Keratinocyte (primary cell): ENCODE measurements at regions not wholly inside any gene's neighbourhood (a gene's known extent, or its start where the extent isn't known, plus 50 kb on each side); places are given as distances from the start of the nearest gene placed in this dataset.

Experiments used
- DNase-seq: peaks from one replicate; pipeline ENCODE4 v3.0.0-alpha.2; 2011; ENCODE audit warnings: low read depth, missing footprints, low spot score
- FAIRE-seq: peaks from 2 replicates; lab custom pipeline; 2011; peaks lifted over from hg19 to GRCh38; lab: Jason Lieb, UNC
- H2AFZ ChIP-seq: 2 replicates; pipeline ENCODE4 v1.6.0; 2012; ENCODE audit warnings: low read length, control low read depth, inconsistent platforms; ENCODE audit not compliant: control insufficient read depth
- H3K27ac ChIP-seq: 2 replicates; pipeline ENCODE4 v1.5.1; 2011; ENCODE audit warnings: low read length; ENCODE audit not compliant: control insufficient read depth, insufficient read depth
- H3K27me3 ChIP-seq: 3 replicates; pipeline ENCODE4 v1.6.0; 2011; ENCODE audit warnings: low read length; ENCODE audit not compliant: control insufficient read depth, insufficient read depth; ENCODE audit errors: extremely low read depth
- H3K36me3 ChIP-seq, 2 experiments: 2 replicates in 1 of 2; 3 replicates in 1 of 2; pipeline ENCODE4 v1.5.1; 2011; ENCODE audit warnings: low read length in 2 of 2, mild to moderate bottlenecking in 1 of 2; ENCODE audit not compliant: control insufficient read depth in 2 of 2, insufficient read depth in 2 of 2; ENCODE audit errors: extremely low read depth in 1 of 2
- H3K4me1 ChIP-seq: 3 replicates; pipeline ENCODE4 v1.5.1; 2011; ENCODE audit warnings: low read length; ENCODE audit not compliant: control insufficient read depth, insufficient read depth; ENCODE audit errors: extremely low read depth
- H3K4me2 ChIP-seq: 3 replicates; pipeline ENCODE4 v1.6.0; 2011; ENCODE audit warnings: low read depth, low read length; ENCODE audit not compliant: control insufficient read depth, insufficient read depth; ENCODE audit errors: extremely low read depth
- H3K4me3 ChIP-seq, 3 experiments: fragments of 200-600 bp in 1 of 3; sonication (generic) in 1 of 3; 2 replicates in 2 of 3; 3 replicates in 1 of 3; pipeline ENCODE4 v1.5.1; 2011 to 2016; ENCODE audit warnings: low read length in 3 of 3, mild to moderate bottlenecking in 3 of 3, control low read depth in 2 of 3, inconsistent platforms in 1 of 3, low read depth in 1 of 3, mixed read lengths in 1 of 3, mixed run types in 1 of 3, moderate library complexity in 1 of 3; ENCODE audit not compliant: control insufficient read depth in 2 of 3, insufficient read depth in 2 of 3; ENCODE audit errors: extremely low read depth in 1 of 3
- H3K79me2 ChIP-seq: 2 replicates; pipeline ENCODE4 v1.6.0; 2012; ENCODE audit warnings: low read length; ENCODE audit not compliant: control insufficient read depth, insufficient read depth
- H3K9ac ChIP-seq: 3 replicates; pipeline ENCODE4 v1.6.0; 2011; ENCODE audit warnings: low read length; ENCODE audit not compliant: control insufficient read depth, insufficient read depth; ENCODE audit errors: extremely low read depth
- H3K9me1 ChIP-seq: 3 replicates; pipeline ENCODE4 v1.6.0; 2011; ENCODE audit warnings: low read length; ENCODE audit not compliant: control insufficient read depth, insufficient read depth; ENCODE audit errors: extremely low read depth
- H3K9me3 ChIP-seq: 2 replicates; pipeline ENCODE4 v1.5.1; 2012; ENCODE audit warnings: low read depth, low read length; ENCODE audit not compliant: control insufficient read depth
- H4K20me1 ChIP-seq: 3 replicates; pipeline ENCODE4 v1.6.0; 2011; ENCODE audit warnings: low read length; ENCODE audit not compliant: control insufficient read depth, insufficient read depth; ENCODE audit errors: extremely low read depth
- CTCF ChIP-seq, 3 experiments: IDR thresholded peaks in 1 of 3; conservative IDR thresholded peaks in 1 of 3; optimal IDR thresholded peaks in 1 of 3; 2 replicates in 2 of 3; 3 replicates in 1 of 3; pipeline versions ENCODE3 to v1.5.1; 2011; ENCODE audit warnings: low read length in 3 of 3, mild to moderate bottlenecking in 3 of 3, moderate library complexity in 2 of 3, control low read depth in 1 of 3, inconsistent platforms in 1 of 3; ENCODE audit not compliant: insufficient read depth in 2 of 3; ENCODE audit errors: extremely low read depth in 1 of 3
- EZH2 ChIP-seq: IDR thresholded peaks from one replicate; pipeline ENCODE4 v1.6.1; 2012; ENCODE audit warnings: inconsistent platforms, mild to moderate bottlenecking, low read length, moderate library complexity
- dilution Hi-C: fragments of 300-500 bp; cut with MboI; formaldehyde crosslinking; loops from one replicate; pipeline ENCODE4 v1.7.0; 2020; ENCODE audit warnings: low sequenced_read_pairs; ENCODE audit not compliant: extremely low pct_ligation_motif_present

GRCh38 chr11:33476945-33477606, 219.9 kb downstream of the HIPK3 start:
- FAIRE-seq = no peak
- DNase-seq = no peak
- H3K9ac ChIP-seq = no peak overlapping the region
- no peaks in the 10 kb centered on the region for H3K36me3 ChIP-seq
- no peak for TF ChIP-seq EZH2
- no peak for TF ChIP-seq CTCF (optimal IDR thresholded peaks at IDR 0.05 in 1 of 3, IDR thresholded peaks at IDR 0.05 in 1 of 3, conservative IDR thresholded peaks at IDR 0.05 in 1 of 3; ENCODE audit: extremely low read depth in 1 of 3, insufficient read depth in 2 of 3, low read length in 3 of 3)
- no peaks in the 10 kb centered on the region for H3K9me3 ChIP-seq
- no peak overlapping the region for H3K27ac ChIP-seq
- no peak overlapping the region for H3K4me3 ChIP-seq
- no peaks in the 10 kb centered on the region for H3K9me1 ChIP-seq
- no peaks in the 10 kb centered on the region for H4K20me1 ChIP-seq
- H3K79me2 ChIP-seq = no peaks in the 10 kb centered on the region
- H3K27me3 ChIP-seq = peaks cover 23% of the 10 kb centered on the region
- H3K4me1 ChIP-seq = peaks cover 8% of the 10 kb centered on the region
- no peak overlapping the region for H2AFZ ChIP-seq
- H3K4me2 ChIP-seq = no peak overlapping the region
- dilution Hi-C loops = no loop called here

GRCh38 chr11:33475993-33476392, 218.8 kb downstream of the HIPK3 start:
- H3K79me2 ChIP-seq = no peaks in the 10 kb centered on the region
- no peak overlapping the region for H2AFZ ChIP-seq
- no peak for FAIRE-seq
- H3K36me3 ChIP-seq = no peaks in the 10 kb centered on the region
- H3K9me1 ChIP-seq = no peaks in the 10 kb centered on the region
- TF ChIP-seq EZH2 (no peak), CTCF (optimal IDR thresholded peaks at IDR 0.05 in 1 of 3, IDR thresholded peaks at IDR 0.05 in 1 of 3, conservative IDR thresholded peaks at IDR 0.05 in 1 of 3; ENCODE audit: extremely low read depth in 1 of 3, insufficient read depth in 2 of 3, low read length in 3 of 3) (no peak)
- H3K4me2 ChIP-seq = no peak overlapping the region
- no peaks in the 10 kb centered on the region for H3K9me3 ChIP-seq
- no peaks in the 10 kb centered on the region for H4K20me1 ChIP-seq
- H3K27me3 ChIP-seq = peaks cover 23% of the 10 kb centered on the region
- dilution Hi-C loops = no loop called here
- H3K27ac ChIP-seq = no peak overlapping the region
- DNase-seq = no peak
- H3K4me3 ChIP-seq = no peak overlapping the region
- no peak overlapping the region for H3K9ac ChIP-seq
- H3K4me1 ChIP-seq = peaks cover 8% of the 10 kb centered on the region
